Vagina (tissue), 2 donors: ENCODE measurements at regions not wholly inside any gene's neighbourhood (a gene's known extent, or its start where the extent isn't known, plus 50 kb on each side); places are given as distances from the start of the nearest gene placed in this dataset.

Source experiments
- DNase-seq, 2 donors: peaks; one replicate each; pipeline ENCODE4 v3.0.0-alpha.2; 2017; ENCODE audit errors: extremely low spot score in 2 of 2
- H3K27ac ChIP-seq: fragments of 200-600 bp; sonication (generic); one replicate; pipeline ENCODE4 v1.5.1; 2019
- H3K27me3 ChIP-seq: fragments of 200-600 bp; sonication (generic); one replicate; pipeline ENCODE4 v1.5.1; 2019
- H3K36me3 ChIP-seq, 2 donors: fragments of 200-600 bp; sonication (generic); one replicate each; pipeline ENCODE4 v1.5.1; 2017 to 2019
- H3K4me1 ChIP-seq: fragments of 200-600 bp; sonication (generic); one replicate; pipeline ENCODE4 v1.5.1; 2019
- H3K4me3 ChIP-seq, 2 donors: fragments of 200-600 bp; sonication (generic); 1 replicate in 1 of 2; 2 replicates in 1 of 2; pipeline ENCODE4 v1.5.1; 2016 to 2019
- H3K9me3 ChIP-seq: fragments of 200-600 bp; sonication (generic); one replicate; pipeline ENCODE4 v1.5.1; 2019
- CTCF ChIP-seq, 3 experiments: fragments of 450-650 bp in 2 of 3; fragments of 200-600 bp in 1 of 3; sonication (generic) in 1 of 3; IDR thresholded peaks; one replicate each; pipeline ENCODE4 v1.5.1; 2017 to 2019; ENCODE audit warnings: antibody characterized with exemption in 3 of 3, mild to moderate bottlenecking in 2 of 3, moderate library complexity in 2 of 3
- POLR2A ChIP-seq, 2 donors: fragments of 450-650 bp; IDR thresholded peaks; one replicate each; pipeline ENCODE4 v1.6.1; 2017; ENCODE audit warnings: antibody characterized with exemption in 2 of 2, mild to moderate bottlenecking in 2 of 2, moderate library complexity in 2 of 2
- POLR2AphosphoS5 ChIP-seq, 2 donors: sonication (generic); formaldehyde crosslinking; IDR thresholded peaks; one replicate each; pipeline ENCODE4 v1.9.0; 2017; ENCODE audit warnings: antibody characterized with exemption in 2 of 2, mild to moderate bottlenecking in 2 of 2, low read depth in 1 of 2; ENCODE audit not compliant: insufficient read depth in 1 of 2
- intact Hi-C: fragments of 100-400 bp; cut with DNase I; formaldehyde crosslinking; loops from one replicate; pipeline ENCODE4 v1.15.1; 2023

GRCh38 chr1:69483246-69483645, 84.5 kb upstream of the LRRC7 start:
- no peaks in the 10 kb centered on the region for H3K36me3 ChIP-seq
- no peaks in the 10 kb centered on the region for H3K27me3 ChIP-seq
- no peak for DNase-seq
- H3K9me3 ChIP-seq: no peaks in the 10 kb centered on the region
- TF ChIP-seq POLR2A (IDR thresholded peaks at IDR 0.05) (no peak), CTCF (IDR thresholded peaks at IDR 0.05) (no peak), POLR2AphosphoS5 (IDR thresholded peaks at IDR 0.05; ENCODE audit: insufficient read depth in 1 of 2, low read depth in 1 of 2) (no peak)
- no peaks in the 10 kb centered on the region for H3K4me1 ChIP-seq
- H3K27ac ChIP-seq: no peak overlapping the region
- intact Hi-C loops: no loop called here
- no peak overlapping the region for H3K4me3 ChIP-seq

DNA sequence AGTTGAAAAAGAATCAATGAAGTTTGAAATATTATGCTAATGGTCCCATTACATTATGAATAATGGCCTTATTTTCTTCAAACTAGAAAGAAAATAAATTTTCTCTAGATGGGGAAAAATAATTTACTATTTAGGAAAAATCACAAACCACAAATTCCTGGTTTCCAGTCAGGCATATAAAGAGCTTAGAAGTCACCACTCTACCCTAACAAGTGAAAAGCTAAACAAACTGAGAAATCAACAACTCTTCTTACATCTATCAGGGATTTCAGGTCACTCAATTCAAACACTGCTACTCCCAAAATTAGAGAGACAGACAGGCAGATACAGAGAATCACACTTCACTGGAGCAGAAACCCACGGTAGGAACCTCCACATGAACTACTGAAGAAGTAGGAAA, 82.1 kb upstream of the LRRC7 start:
- TF ChIP-seq POLR2A (IDR thresholded peaks at IDR 0.05) (no peak), POLR2AphosphoS5 (IDR thresholded peaks at IDR 0.05; ENCODE audit: insufficient read depth in 1 of 2, low read depth in 1 of 2) (no peak), CTCF (IDR thresholded peaks at IDR 0.05) (no peak)
- H3K4me3 ChIP-seq: no peak overlapping the region
- no peak for DNase-seq
- H3K4me1 ChIP-seq: no peaks in the 10 kb centered on the region
- no peaks in the 10 kb centered on the region for H3K27me3 ChIP-seq
- H3K9me3 ChIP-seq: no peaks in the 10 kb centered on the region
- no peaks in the 10 kb centered on the region for H3K36me3 ChIP-seq
- H3K27ac ChIP-seq: no peak overlapping the region
- intact Hi-C loops: no loop called here

DNA sequence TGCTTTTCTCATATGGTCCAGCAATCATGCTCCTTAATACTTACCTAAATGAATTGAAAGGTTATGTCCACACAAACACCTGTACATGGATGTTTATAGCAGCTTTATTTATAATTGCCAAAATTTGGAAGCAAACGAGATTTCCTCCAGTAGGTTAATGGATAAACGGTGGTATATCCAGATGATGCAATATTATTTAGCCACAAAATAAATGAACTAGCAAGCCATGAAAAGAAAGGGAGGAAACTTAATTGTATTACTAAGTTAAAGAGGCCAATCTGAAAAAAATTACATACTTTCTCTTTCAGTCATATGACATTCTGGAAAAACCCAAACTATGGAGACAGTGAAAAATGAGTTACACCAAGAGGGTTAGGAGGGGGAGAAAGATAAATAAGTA, 76.3 kb upstream of the LRRC7 start:
- TF ChIP-seq POLR2AphosphoS5 (IDR thresholded peaks at IDR 0.05; ENCODE audit: insufficient read depth in 1 of 2, low read depth in 1 of 2) (no peak), POLR2A (IDR thresholded peaks at IDR 0.05) (no peak), CTCF (IDR thresholded peaks at IDR 0.05) (no peak)
- intact Hi-C loops: no loop called here

DNA sequence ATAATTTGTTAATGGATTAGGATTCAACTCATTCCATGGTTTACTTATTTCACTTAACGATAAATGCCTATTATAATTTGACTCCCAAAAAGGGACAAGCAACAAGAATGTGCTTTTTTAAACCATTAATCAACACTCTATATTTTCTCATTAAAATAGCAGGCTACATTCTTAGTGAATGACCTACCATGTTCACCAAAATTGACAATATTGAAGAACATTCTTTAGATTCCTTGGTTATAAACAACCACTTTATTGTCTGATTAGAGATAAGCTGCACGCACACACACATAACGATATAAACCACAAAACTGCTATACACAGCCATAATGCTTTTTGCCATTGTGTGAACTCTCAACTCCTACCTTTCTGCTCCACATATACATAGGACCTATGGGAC, 75.4 kb upstream of the LRRC7 start:
- intact Hi-C loops: no loop called here
- no peaks in the 10 kb centered on the region for H3K27me3 ChIP-seq
- no peaks in the 10 kb centered on the region for H3K9me3 ChIP-seq
- no peak overlapping the region for H3K4me3 ChIP-seq
- TF ChIP-seq POLR2AphosphoS5 (IDR thresholded peaks at IDR 0.05; ENCODE audit: insufficient read depth in 1 of 2, low read depth in 1 of 2) (no peak), POLR2A (IDR thresholded peaks at IDR 0.05) (no peak), CTCF (IDR thresholded peaks at IDR 0.05) (no peak)
- H3K36me3 ChIP-seq: no peaks in the 10 kb centered on the region
- no peaks in the 10 kb centered on the region for H3K4me1 ChIP-seq
- H3K27ac ChIP-seq: no peak overlapping the region
- DNase-seq: no peak

More for the DNA sequence above, 76.3 kb upstream of the LRRC7 start:
- Histone ChIP-seq H3K4me1 (no peaks in the 10 kb centered on the region), H3K27me3 (no peaks in the 10 kb centered on the region), H3K4me3 (no peak overlapping the region), H3K9me3 (no peaks in the 10 kb centered on the region), H3K36me3 (no peaks in the 10 kb centered on the region), H3K27ac (no peak overlapping the region)
- DNase-seq: no peak

GRCh38 chr1:69494221-69494620, 73.5 kb upstream of the LRRC7 start:
- no peak overlapping the region for H3K4me3 ChIP-seq
- no peaks in the 10 kb centered on the region for H3K4me1 ChIP-seq
- H3K36me3 ChIP-seq: no peaks in the 10 kb centered on the region
- no peak for TF ChIP-seq CTCF (IDR thresholded peaks at IDR 0.05)
- no peak overlapping the region for H3K27ac ChIP-seq
- H3K27me3 ChIP-seq: no peaks in the 10 kb centered on the region
- intact Hi-C loops: no loop called here
- no peaks in the 10 kb centered on the region for H3K9me3 ChIP-seq
- DNase-seq: no peak
